CD14-positive monocyte (primary cell): ENCODE measurements at regions not wholly inside any gene's neighbourhood (a gene's known extent, or its start where the extent isn't known, plus 50 kb on each side); places are given as distances from the start of the nearest gene placed in this dataset.

Experiments
- DNase-seq, 3 donors: peaks; one replicate each; pipeline ENCODE4 v3.0.0-alpha.2; 2011 to 2022
- H2AFZ ChIP-seq: 2 replicates; pipeline ENCODE4 v1.6.0; 2012; ENCODE audit warnings: mild to moderate bottlenecking, low read depth, low read length, inconsistent platforms; ENCODE audit not compliant: insufficient read depth, poor library complexity, severe bottlenecking
- H3K27ac ChIP-seq, 2 donors: 1 replicate in 1 of 2; 2 replicates in 1 of 2; pipeline ENCODE4 v1.5.1; 2012 to 2013; ENCODE audit warnings: low read length in 2 of 2, control low read depth in 1 of 2, inconsistent platforms in 1 of 2, low read depth in 1 of 2, mild to moderate bottlenecking in 1 of 2
- H3K27me3 ChIP-seq, 2 donors: one replicate each; pipeline versions ENCODE4 v1.6.0 to v1.6.1; 2011 to 2013; ENCODE audit warnings: low read length in 2 of 2; ENCODE audit not compliant: control insufficient read depth in 2 of 2, insufficient read depth in 2 of 2
- H3K36me3 ChIP-seq, 2 donors: replicated peaks in 1 of 2; 1 replicate in 1 of 2; 2 replicates in 1 of 2; pipeline versions ENCODE4 v1.5.1 to v1.6.1; 2012 to 2013; ENCODE audit warnings: low read length in 2 of 2, control low read depth in 1 of 2, inconsistent platforms in 1 of 2, mild to moderate bottlenecking in 1 of 2; ENCODE audit not compliant: insufficient read depth in 2 of 2, control insufficient read depth in 1 of 2
- H3K4me1 ChIP-seq, 2 donors: 1 replicate in 1 of 2; 2 replicates in 1 of 2; pipeline versions ENCODE4 v1.5.1 to v1.6.1; 2012 to 2013; ENCODE audit warnings: low read length in 2 of 2, control low read depth in 1 of 2, inconsistent platforms in 1 of 2, mild to moderate bottlenecking in 1 of 2, moderate library complexity in 1 of 2; ENCODE audit not compliant: insufficient read depth in 2 of 2, control insufficient read depth in 1 of 2
- H3K4me2 ChIP-seq: replicated peaks from 2 replicates; pipeline ENCODE3; 2012; ENCODE audit warnings: low read length, moderate library complexity, mild to moderate bottlenecking; ENCODE audit not compliant: poor library complexity, severe bottlenecking; ENCODE audit errors: extremely low read depth
- H3K4me3 ChIP-seq, 3 experiments: fragments of 200-600 bp in 1 of 3; sonication (generic) in 1 of 3; replicated peaks in 1 of 3; 1 replicate in 2 of 3; 2 replicates in 1 of 3; pipeline ENCODE4 v1.5.1; 2011 to 2013; ENCODE audit warnings: low read length in 3 of 3, mild to moderate bottlenecking in 3 of 3, control low read depth in 2 of 3, low read depth in 2 of 3, inconsistent platforms in 1 of 3, moderate library complexity in 1 of 3
- H3K79me2 ChIP-seq: 2 replicates; pipeline ENCODE4 v1.6.0; 2012; ENCODE audit warnings: mild to moderate bottlenecking, control low read depth, inconsistent platforms, low read length, moderate library complexity; ENCODE audit not compliant: insufficient read depth
- H3K9ac ChIP-seq: 2 replicates; pipeline ENCODE4 v1.6.0; 2017; ENCODE audit warnings: low read length, mild to moderate bottlenecking; ENCODE audit not compliant: insufficient read depth, poor library complexity, severe bottlenecking
- H3K9me3 ChIP-seq, 2 donors: replicated peaks in 1 of 2; 1 replicate in 1 of 2; 2 replicates in 1 of 2; pipeline versions ENCODE4 v1.5.1 to v1.6.1; 2012 to 2013; ENCODE audit warnings: low read length in 2 of 2, control low read depth in 1 of 2; ENCODE audit not compliant: control insufficient read depth in 1 of 2, insufficient read depth in 1 of 2
- H4K20me1 ChIP-seq: 2 replicates; pipeline ENCODE4 v1.6.0; 2012; ENCODE audit warnings: mild to moderate bottlenecking, low read length, control low read depth, moderate library complexity; ENCODE audit not compliant: insufficient read depth
- H3K27ac Mint-ChIP-seq, 7 donors: one replicate each; pipeline ENCODE4 v1.8.0; 2020; ENCODE audit warnings: mild to moderate bottlenecking in 7 of 7, mixed read lengths in 7 of 7, moderate library complexity in 6 of 7, inconsistent platforms in 2 of 7
- H3K27me3 Mint-ChIP-seq, 3 donors: one replicate each; pipeline ENCODE4 v1.8.0; 2021 to 2022; ENCODE audit warnings: low read depth in 3 of 3, mild to moderate bottlenecking in 3 of 3, mixed read lengths in 3 of 3, moderate library complexity in 3 of 3, inconsistent platforms in 1 of 3
- H3K36me3 Mint-ChIP-seq, 2 donors: one replicate each; pipeline ENCODE4 v1.8.0; 2020; ENCODE audit warnings: mixed read lengths in 2 of 2, inconsistent platforms in 1 of 2, mild to moderate bottlenecking in 1 of 2
- H3K4me1 Mint-ChIP-seq: one replicate; pipeline ENCODE4 v1.8.0; 2020; ENCODE audit warnings: mild to moderate bottlenecking, mixed read lengths
- H3K4me3 Mint-ChIP-seq, 2 donors: one replicate each; pipeline ENCODE4 v1.8.0; 2020; ENCODE audit warnings: mild to moderate bottlenecking in 2 of 2, mixed read lengths in 2 of 2, moderate library complexity in 1 of 2
- H3K9me3 Mint-ChIP-seq, 7 donors: one replicate each; pipeline ENCODE4 v1.8.0; 2020 to 2022; ENCODE audit warnings: mixed read lengths in 7 of 7, mild to moderate bottlenecking in 6 of 7, moderate library complexity in 6 of 7, inconsistent platforms in 2 of 7
- WGBS: methylation state at CpG from one replicate; pipeline ENCODE4 v1.1.5; 2013; ENCODE audit warnings: missing lambda C conversion rate; ENCODE audit not compliant: insufficient coverage; 5-methylcytosine and 5-hydroxymethylcytosine counted together
- intact Hi-C, 2 donors: fragments of 100-400 bp; cut with micrococcal nuclease; formaldehyde crosslinking; loops; one replicate each; pipeline versions ENCODE4 v1.15.0 to v1.15.1; 2023
- TF ChIP-seq, protein P1 (sequence below): fragments of 200-600 bp; IDR thresholded peaks from one replicate; pipeline ENCODE4 v1.8.0; 2022; ENCODE audit warnings: antibody characterized with exemption, mild to moderate bottlenecking

DNA sequence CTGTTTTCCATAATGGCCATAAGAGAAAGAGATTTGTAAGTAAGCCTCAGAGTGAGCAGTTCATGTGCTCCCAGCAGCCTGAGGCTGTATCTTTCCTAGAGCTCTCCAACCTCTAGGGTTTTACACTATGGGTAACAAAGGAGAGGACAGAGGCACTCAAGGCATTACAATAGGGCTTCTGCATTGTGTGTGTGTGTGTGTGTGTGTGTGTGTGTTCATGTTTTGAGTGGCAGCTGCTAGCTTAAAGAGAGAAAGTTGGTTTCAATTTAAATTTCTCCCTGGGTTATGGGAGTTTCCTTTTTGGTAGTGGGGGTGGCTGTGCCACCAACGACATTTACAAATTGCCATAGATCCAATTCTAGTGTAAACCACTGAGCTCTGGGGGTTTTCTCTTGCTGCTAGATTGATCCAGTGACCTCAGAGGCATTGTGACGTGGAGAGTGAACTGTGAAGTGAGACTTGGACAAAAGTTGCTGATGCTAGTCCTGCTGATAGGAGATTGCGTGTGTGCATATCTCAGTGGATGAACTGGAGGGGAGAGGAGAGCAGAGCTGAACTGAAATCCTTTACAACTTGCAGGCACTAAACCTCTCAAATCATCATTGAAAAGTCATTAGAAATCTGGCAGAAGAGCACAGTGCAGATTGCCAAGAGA, 67.2 kb upstream of the OLFM4 start:
- no peaks in the 10 kb centered on the region for H3K79me2 ChIP-seq
- no peaks in the 10 kb centered on the region for H3K4me1 ChIP-seq
- no peak overlapping the region for H2AFZ ChIP-seq
- Mint-ChIP-seq H3K4me3 (no peak overlapping the region), H3K9me3 (peaks cover 0 to 2% (median 0%) of the 10 kb centered on the region in 7 donors), H3K27ac (no peak overlapping the region), H3K36me3 (no peaks in the 10 kb centered on the region), H3K27me3 (peaks cover 2 to 8% (median 2%) of the 10 kb centered on the region in 3 donors), H3K4me1 (no peaks in the 10 kb centered on the region)
- WGBS = no CpG with 5 or more reads among the region's 3 CpGs
- no peaks in the 10 kb centered on the region for H4K20me1 ChIP-seq
- H3K27me3 ChIP-seq = no peaks in the 10 kb centered on the region
- intact Hi-C loops = no loop called here
- H3K4me2 ChIP-seq = no peak overlapping the region
- H3K4me3 ChIP-seq = no peak overlapping the region
- H3K27ac ChIP-seq = no peak overlapping the region
- no peaks in the 10 kb centered on the region for H3K36me3 ChIP-seq
- H3K9me3 ChIP-seq = no peaks in the 10 kb centered on the region
- TF ChIP-seq, protein P1, sequence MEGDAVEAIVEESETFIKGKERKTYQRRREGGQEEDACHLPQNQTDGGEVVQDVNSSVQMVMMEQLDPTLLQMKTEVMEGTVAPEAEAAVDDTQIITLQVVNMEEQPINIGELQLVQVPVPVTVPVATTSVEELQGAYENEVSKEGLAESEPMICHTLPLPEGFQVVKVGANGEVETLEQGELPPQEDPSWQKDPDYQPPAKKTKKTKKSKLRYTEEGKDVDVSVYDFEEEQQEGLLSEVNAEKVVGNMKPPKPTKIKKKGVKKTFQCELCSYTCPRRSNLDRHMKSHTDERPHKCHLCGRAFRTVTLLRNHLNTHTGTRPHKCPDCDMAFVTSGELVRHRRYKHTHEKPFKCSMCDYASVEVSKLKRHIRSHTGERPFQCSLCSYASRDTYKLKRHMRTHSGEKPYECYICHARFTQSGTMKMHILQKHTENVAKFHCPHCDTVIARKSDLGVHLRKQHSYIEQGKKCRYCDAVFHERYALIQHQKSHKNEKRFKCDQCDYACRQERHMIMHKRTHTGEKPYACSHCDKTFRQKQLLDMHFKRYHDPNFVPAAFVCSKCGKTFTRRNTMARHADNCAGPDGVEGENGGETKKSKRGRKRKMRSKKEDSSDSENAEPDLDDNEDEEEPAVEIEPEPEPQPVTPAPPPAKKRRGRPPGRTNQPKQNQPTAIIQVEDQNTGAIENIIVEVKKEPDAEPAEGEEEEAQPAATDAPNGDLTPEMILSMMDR = no peak
- DNase-seq = no peak
- H3K9ac ChIP-seq = no peak overlapping the region

DNA sequence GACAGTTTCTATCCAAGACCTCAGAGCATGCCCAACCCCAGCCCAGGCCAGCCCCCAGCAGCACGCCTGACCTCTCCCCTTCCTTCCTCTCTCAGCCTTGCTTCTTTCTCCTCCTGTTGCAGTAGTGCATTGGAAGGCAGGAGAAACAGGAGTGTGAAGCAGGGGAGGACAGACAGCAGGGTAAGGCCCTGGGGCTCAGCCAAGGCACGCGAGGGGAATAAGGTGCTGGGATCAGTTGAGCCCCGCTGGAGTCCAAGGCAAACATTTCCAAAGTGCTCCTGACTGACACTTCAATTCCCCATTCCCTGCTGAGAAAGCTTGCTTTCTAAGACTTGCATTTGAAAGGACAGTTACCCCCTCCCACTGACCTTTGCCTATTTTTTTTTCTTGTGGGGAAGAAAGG, 73.1 kb upstream of the OLFM4 start:
- intact Hi-C loops = no loop called here
- Histone ChIP-seq H2AFZ (no peak overlapping the region), H3K4me1 (peaks cover 6 to 13% of the 10 kb centered on the region in 2 donors), H3K4me3 (no peak overlapping the region), H3K27ac (no peak overlapping the region), H4K20me1 (no peaks in the 10 kb centered on the region), H3K9ac (no peak overlapping the region), H3K36me3 (no peaks in the 10 kb centered on the region), H3K4me2 (no peak overlapping the region), H3K79me2 (no peaks in the 10 kb centered on the region), H3K27me3 (no peaks in the 10 kb centered on the region), H3K9me3 (no peaks in the 10 kb centered on the region)
- Mint-ChIP-seq H3K4me3 (no peak overlapping the region), H3K9me3 (peaks cover 0 to 3% (median 0%) of the 10 kb centered on the region in 7 donors), H3K27ac (no peak overlapping the region), H3K27me3 (no peaks in the 10 kb centered on the region), H3K36me3 (no peaks in the 10 kb centered on the region), H3K4me1 (peaks cover 3% of the 10 kb centered on the region)
- DNase-seq = no peak
- TF ChIP-seq, protein P1 = no peak
- no CpG with 5 or more reads among the region's 4 CpGs for WGBS
